ENCODE measurements at regions not wholly inside any gene's neighbourhood (a gene's known extent, or its start where the extent isn't known, plus 50 kb on each side); places are given as distances from the start of the nearest gene placed in this dataset.

DNA sequence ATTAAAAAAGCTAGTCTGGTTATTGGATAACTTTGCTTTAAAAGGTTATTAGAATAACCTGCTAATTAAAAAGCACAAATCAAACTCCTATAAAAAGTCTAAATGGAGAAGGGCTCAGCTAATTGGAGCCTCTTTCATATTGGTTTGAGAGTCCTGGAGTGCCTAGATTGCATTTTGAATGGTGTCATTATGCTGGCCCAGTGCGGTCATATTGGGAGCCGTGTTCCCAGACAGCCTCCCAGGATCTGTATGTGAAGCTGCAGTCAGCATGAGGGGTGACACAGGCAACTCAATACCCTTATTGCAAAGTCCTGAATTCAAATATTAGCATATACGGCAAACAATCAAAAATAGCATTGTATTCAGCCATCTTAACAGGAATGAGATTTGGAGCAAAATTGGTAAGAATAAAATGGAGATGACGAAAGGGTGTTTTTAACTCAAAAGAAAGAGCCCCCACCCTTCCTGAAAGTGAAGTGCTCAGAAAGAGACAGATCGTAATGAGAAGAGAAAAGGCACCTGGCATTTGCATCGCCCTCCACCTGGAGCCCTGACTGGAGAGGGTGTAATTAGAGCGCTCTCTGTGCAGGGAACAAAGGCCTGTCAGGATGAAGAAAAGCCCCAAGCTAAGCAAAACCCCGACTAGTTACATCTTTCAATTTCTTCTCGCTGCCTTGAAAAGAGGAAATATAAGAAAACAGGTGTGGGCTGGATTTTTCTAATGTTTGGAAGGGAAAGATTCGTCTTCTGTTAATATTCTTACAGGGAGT lies 621.0 kb upstream of the ADAMTS16 start:
- H3K4me1 ChIP-seq (ENCODE audit: control insufficient read depth, extremely low read depth, insufficient read depth, low read length) = no peaks in the 10 kb centered on the region
- no peak overlapping the region for H2AFZ ChIP-seq (ENCODE audit: low read depth, low read length)
- no peaks in the 10 kb centered on the region for H3K36me3 ChIP-seq (ENCODE audit: control insufficient read depth in 2 of 2, extremely low read depth in 1 of 2, insufficient read depth in 2 of 2, low read length in 2 of 2)
- no TSS peak for BruUV-seq (replicated peaks)
- TF ChIP-seq MYC (IDR thresholded peaks at IDR 0.05; ENCODE audit: low read depth, low read length) (no peak), FOS (IDR thresholded peaks at IDR 0.05; ENCODE audit: borderline replicate concordance, insufficient read depth, low read length) (no peak), POLR2A (IDR thresholded peaks at IDR 0.05; ENCODE audit: low read depth, low read length) (no peak), EZH2 (IDR thresholded peaks at IDR 0.05; ENCODE audit: borderline replicate concordance, low read depth, low read length, severe bottlenecking) (no peak), JUN (IDR thresholded peaks at IDR 0.05; ENCODE audit: borderline replicate concordance, insufficient read depth, insufficient read length, low read depth) (no peak), GATA2 (IDR thresholded peaks at IDR 0.05; ENCODE audit: insufficient read depth, insufficient read length, low read depth, low read length) (no peak), POLR2AphosphoS5 (IDR thresholded peaks at IDR 0.05; ENCODE audit: insufficient read depth, low read depth, low read length) (no peak)
- TF ChIP-seq, protein P1, sequence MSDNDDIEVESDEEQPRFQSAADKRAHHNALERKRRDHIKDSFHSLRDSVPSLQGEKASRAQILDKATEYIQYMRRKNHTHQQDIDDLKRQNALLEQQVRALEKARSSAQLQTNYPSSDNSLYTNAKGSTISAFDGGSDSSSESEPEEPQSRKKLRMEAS (IDR thresholded peaks at IDR 0.05; ENCODE audit: insufficient read depth, insufficient read length) = no peak
- TF ChIP-seq, protein P2, sequence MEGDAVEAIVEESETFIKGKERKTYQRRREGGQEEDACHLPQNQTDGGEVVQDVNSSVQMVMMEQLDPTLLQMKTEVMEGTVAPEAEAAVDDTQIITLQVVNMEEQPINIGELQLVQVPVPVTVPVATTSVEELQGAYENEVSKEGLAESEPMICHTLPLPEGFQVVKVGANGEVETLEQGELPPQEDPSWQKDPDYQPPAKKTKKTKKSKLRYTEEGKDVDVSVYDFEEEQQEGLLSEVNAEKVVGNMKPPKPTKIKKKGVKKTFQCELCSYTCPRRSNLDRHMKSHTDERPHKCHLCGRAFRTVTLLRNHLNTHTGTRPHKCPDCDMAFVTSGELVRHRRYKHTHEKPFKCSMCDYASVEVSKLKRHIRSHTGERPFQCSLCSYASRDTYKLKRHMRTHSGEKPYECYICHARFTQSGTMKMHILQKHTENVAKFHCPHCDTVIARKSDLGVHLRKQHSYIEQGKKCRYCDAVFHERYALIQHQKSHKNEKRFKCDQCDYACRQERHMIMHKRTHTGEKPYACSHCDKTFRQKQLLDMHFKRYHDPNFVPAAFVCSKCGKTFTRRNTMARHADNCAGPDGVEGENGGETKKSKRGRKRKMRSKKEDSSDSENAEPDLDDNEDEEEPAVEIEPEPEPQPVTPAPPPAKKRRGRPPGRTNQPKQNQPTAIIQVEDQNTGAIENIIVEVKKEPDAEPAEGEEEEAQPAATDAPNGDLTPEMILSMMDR (IDR thresholded peaks at IDR 0.05; ENCODE audit: extremely low read depth in 1 of 2, insufficient read depth in 1 of 2, low read depth in 1 of 2, low read length in 2 of 2) = no peak
- no peaks in the 10 kb centered on the region for H3K27me3 ChIP-seq (ENCODE audit: control insufficient read depth in 2 of 2, insufficient read depth in 2 of 2, low read length in 2 of 2)
- H3K79me2 ChIP-seq (ENCODE audit: control insufficient read depth, insufficient read depth, low read length) = no peaks in the 10 kb centered on the region
- no peak for FAIRE-seq
- peaks cover 14% of the 10 kb centered on the region for H3K9me3 ChIP-seq (replicated peaks; ENCODE audit: control insufficient read depth, insufficient read depth, low read length)
- no peaks in the 10 kb centered on the region for H3K9me1 ChIP-seq (replicated peaks; ENCODE audit: control insufficient read depth, extremely low read depth, insufficient read depth, low read length)
- H3K4me2 ChIP-seq (ENCODE audit: insufficient read depth, low read length) = no peak overlapping the region
- H3K9ac ChIP-seq (replicated peaks; ENCODE audit: extremely low read depth, insufficient read depth, low read length) = no peak overlapping the region
- CTCF ChIA-PET = no interaction called here
- H4K20me1 ChIP-seq (replicated peaks; ENCODE audit: control insufficient read depth, extremely low read depth, insufficient read depth, low read length) = no peaks in the 10 kb centered on the region
- intact Hi-C loops (cut with micrococcal nuclease) (no loop called here), dilution Hi-C loops (cut with MboI; ENCODE audit: extremely low pct_ligation_motif_present, low sequenced_read_pairs) (no loop called here)
- POLR2A ChIA-PET = no interaction called here
- no peak overlapping the region for H3K4me3 ChIP-seq (replicated peaks in 1 of 3; ENCODE audit: insufficient read depth in 1 of 3, low read depth in 1 of 3, low read length in 3 of 3)
- DNase-seq (ENCODE audit: low read depth, low spot score) = no peak
- no peak overlapping the region for H3K27ac ChIP-seq (ENCODE audit: insufficient read depth, low read depth, low read length)
